ENCODE measurements at regions not wholly inside any gene's neighbourhood (a gene's known extent, or its start where the extent isn't known, plus 50 kb on each side); places are given as distances from the start of the nearest gene placed in this dataset.

- Histone ChIP-seq H3K36me3 (no peaks in the 10 kb centered on the region), H3K9me3 (peaks cover 0 to 8% (median 0%) of the 10 kb centered on the region in 11 donors), H3K27ac (no peak overlapping the region), H3K4me1 (peaks cover 0 to 3% (median 0%) of the 10 kb centered on the region in 9 donors), H3K27me3 (no peaks in the 10 kb centered on the region), H3K4me3 (no peak overlapping the region)
- TF ChIP-seq, protein P1, sequence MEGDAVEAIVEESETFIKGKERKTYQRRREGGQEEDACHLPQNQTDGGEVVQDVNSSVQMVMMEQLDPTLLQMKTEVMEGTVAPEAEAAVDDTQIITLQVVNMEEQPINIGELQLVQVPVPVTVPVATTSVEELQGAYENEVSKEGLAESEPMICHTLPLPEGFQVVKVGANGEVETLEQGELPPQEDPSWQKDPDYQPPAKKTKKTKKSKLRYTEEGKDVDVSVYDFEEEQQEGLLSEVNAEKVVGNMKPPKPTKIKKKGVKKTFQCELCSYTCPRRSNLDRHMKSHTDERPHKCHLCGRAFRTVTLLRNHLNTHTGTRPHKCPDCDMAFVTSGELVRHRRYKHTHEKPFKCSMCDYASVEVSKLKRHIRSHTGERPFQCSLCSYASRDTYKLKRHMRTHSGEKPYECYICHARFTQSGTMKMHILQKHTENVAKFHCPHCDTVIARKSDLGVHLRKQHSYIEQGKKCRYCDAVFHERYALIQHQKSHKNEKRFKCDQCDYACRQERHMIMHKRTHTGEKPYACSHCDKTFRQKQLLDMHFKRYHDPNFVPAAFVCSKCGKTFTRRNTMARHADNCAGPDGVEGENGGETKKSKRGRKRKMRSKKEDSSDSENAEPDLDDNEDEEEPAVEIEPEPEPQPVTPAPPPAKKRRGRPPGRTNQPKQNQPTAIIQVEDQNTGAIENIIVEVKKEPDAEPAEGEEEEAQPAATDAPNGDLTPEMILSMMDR (IDR thresholded peaks at IDR 0.05), result no peak
- 60 to 71% methylated on average over 5 of the region's 5 CpGs for WGBS, 2 donors
- intact Hi-C loops (cut with DNase I), result no loop called here
- DNase-seq (no peak), ATAC-seq (peak in 1 of 8 donors; percentile 38)
Observed at GRCh38 chr4:162401021-162401420, 237.2 kb upstream of the FSTL5 start.

DNA sequence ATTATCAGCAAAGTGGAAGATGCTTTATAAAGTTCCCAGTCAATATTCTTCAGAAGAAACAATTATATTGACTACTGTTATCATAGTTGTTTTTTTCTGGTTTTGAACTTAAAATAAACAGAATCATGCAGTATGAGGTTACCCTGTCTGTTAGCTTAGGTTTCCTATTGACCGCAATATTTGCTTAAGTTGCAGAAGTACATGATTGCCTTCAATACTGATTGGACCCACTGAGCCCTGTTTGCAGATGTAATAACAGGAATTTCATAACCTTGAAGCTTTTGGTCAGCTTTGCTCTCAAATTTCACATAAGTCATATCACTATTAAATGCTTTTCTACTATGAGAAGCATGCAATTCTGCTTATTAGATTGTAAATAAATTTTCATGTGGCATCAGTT lies 229.1 kb upstream of the FSTL5 start:
- DNase-seq, result no peak
- no peak overlapping the region for H3K27ac ChIP-seq
- TF ChIP-seq, protein P1 (IDR thresholded peaks at IDR 0.05), result no peak
- no peaks in the 10 kb centered on the region for H3K27me3 ChIP-seq
- no peak for ATAC-seq
- H3K9me3 ChIP-seq, result peaks cover 0 to 7% (median 0%) of the 10 kb centered on the region in 11 donors
- H3K36me3 ChIP-seq, result no peaks in the 10 kb centered on the region
- WGBS, 2 donors, result 95 to 97% methylated on average over 1 of the region's 1 CpG
- no peak overlapping the region for H3K4me3 ChIP-seq
- H3K4me1 ChIP-seq, result no peaks in the 10 kb centered on the region
- intact Hi-C loops (cut with DNase I), result no loop called here

DNA sequence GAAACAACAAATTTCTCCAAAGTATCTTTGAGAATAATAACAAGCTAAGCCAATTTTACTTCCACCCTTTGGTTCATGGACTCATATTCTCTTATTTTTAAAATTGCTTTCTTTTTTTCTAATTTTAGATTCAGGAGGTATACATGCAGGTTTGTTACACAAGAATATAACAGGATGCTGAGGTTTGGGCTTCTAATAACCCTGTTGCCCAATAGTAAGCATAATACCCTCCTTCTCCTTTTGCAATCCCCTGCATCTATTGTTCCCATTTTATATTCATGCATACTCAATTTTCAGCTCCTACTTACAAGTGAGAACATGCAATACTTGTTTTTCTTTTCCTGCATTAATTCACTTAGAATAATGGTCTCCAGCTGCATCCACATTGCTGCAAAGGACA lies 202.3 kb upstream of the FSTL5 start:
- TF ChIP-seq, protein P1 (IDR thresholded peaks at IDR 0.05), result no peak
- Histone ChIP-seq H3K4me1 (no peaks in the 10 kb centered on the region), H3K4me3 (no peak overlapping the region), H3K9me3 (no peaks in the 10 kb centered on the region), H3K27me3 (no peaks in the 10 kb centered on the region), H3K27ac (no peak overlapping the region), H3K36me3 (no peaks in the 10 kb centered on the region)
- intact Hi-C loops (cut with DNase I), result no loop called here
- DNase-seq (no peak), ATAC-seq (no peak)

DNA sequence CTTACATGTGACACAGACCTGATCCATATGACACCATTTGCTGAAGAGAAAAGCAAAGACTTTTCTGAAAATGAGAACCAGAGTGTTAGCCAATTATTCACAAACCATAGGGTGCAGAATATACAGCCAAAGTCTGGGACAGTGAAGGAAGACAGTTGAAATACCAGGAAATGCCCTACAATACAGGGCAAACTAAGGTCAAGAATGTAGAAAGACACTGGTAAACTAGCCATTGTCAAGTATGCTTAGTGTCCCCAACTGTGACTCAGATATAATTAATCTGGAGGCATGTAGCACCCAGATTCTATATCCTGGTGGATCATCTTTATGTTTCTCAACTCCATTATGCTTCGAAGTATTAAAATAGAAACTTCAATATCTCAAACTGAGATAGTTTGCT lies 200.9 kb upstream of the FSTL5 start:
- ATAC-seq (no peak), DNase-seq (no peak)
- Histone ChIP-seq H3K36me3 (no peaks in the 10 kb centered on the region), H3K4me1 (no peaks in the 10 kb centered on the region), H3K27me3 (no peaks in the 10 kb centered on the region), H3K9me3 (no peaks in the 10 kb centered on the region), H3K4me3 (no peak overlapping the region), H3K27ac (no peak overlapping the region)
- intact Hi-C loops (cut with DNase I), result no loop called here
- WGBS, 2 donors, result 72 to 82% methylated on average over 1 of the region's 1 CpG
- TF ChIP-seq, protein P1 (IDR thresholded peaks at IDR 0.05), result no peak

Data from heart right ventricle (tissue), 16 donors.